ENCODE measurements at regions not wholly inside any gene's neighbourhood (a gene's known extent, or its start where the extent isn't known, plus 50 kb on each side); places are given as distances from the start of the nearest gene placed in this dataset.

- no peak for TF ChIP-seq EZH2phosphoT487 (IDR thresholded peaks at IDR 0.05; ENCODE audit: borderline replicate concordance, low read depth, low read length)
- TF ChIP-seq CTCF (conservative IDR thresholded peaks at IDR 0.05; ENCODE audit: low read length), result no peak
- Histone ChIP-seq H3K9me2 (ENCODE audit: insufficient read depth, low read length) (no peaks in the 10 kb centered on the region), H3K36me3 (ENCODE audit: insufficient read depth, low read length) (no peaks in the 10 kb centered on the region), H3K27ac (ENCODE audit: low read depth, low read length, poor library complexity, severe bottlenecking) (no peak overlapping the region), H3K79me2 (ENCODE audit: insufficient read depth, low read depth, low read length) (no peaks in the 10 kb centered on the region), H2AFZ (ENCODE audit: low read length) (no peak overlapping the region), H3K4me2 (ENCODE audit: low read length) (no peak overlapping the region), H4K20me1 (ENCODE audit: insufficient read depth, low read length) (no peaks in the 10 kb centered on the region), H3K9me3 (ENCODE audit: low read length) (no peaks in the 10 kb centered on the region), H3K4me3 (ENCODE audit: low read depth, low read length, poor library complexity, severe bottlenecking) (no peak overlapping the region), H3K4me1 (ENCODE audit: insufficient read depth, low read length, poor library complexity, severe bottlenecking) (no peaks in the 10 kb centered on the region)
- DNase-seq (ENCODE audit: low spot score), result no peak
- ChIA-PET POLR2A (interaction anchor here (0.6 kb wide), 1 partner anchor 1179 kb away, joined by 3 read pairs; no protein-coding TSS in a partner anchor), CTCF (ENCODE audit: unreplicated experiment) (no interaction called here)
- intact Hi-C loops (cut with micrococcal nuclease; ENCODE audit: unreplicated experiment), result no loop called here
- BruUV-seq (replicated peaks), result no TSS peak
Observed at GRCh38 chr3:24725514-24726255, 231.0 kb upstream of the THRB start.

- CTCF ChIA-PET (ENCODE audit: unreplicated experiment), result no interaction called here
Observed at GRCh38 chr3:24726423-24726822, 231.8 kb upstream of the THRB start.

More at GRCh38 chr3:24726423-24726822, 231.8 kb upstream of the THRB start:
- H2AFZ ChIP-seq (ENCODE audit: low read length), result no peak overlapping the region
- no peaks in the 10 kb centered on the region for H3K9me2 ChIP-seq (ENCODE audit: insufficient read depth, low read length)
- no peaks in the 10 kb centered on the region for H3K79me2 ChIP-seq (ENCODE audit: insufficient read depth, low read depth, low read length)
- H4K20me1 ChIP-seq (ENCODE audit: insufficient read depth, low read length), result no peaks in the 10 kb centered on the region
- H3K4me2 ChIP-seq (ENCODE audit: low read length), result no peak overlapping the region
- H3K36me3 ChIP-seq (ENCODE audit: insufficient read depth, low read length), result no peaks in the 10 kb centered on the region
- no peak overlapping the region for H3K4me3 ChIP-seq (ENCODE audit: low read depth, low read length, poor library complexity, severe bottlenecking)
- TF ChIP-seq CTCF (conservative IDR thresholded peaks at IDR 0.05; ENCODE audit: low read length), result 0 out of 2 replicates have a peak, but pooled peaks have one; percentile 26
- TF ChIP-seq EZH2phosphoT487 (IDR thresholded peaks at IDR 0.05; ENCODE audit: borderline replicate concordance, low read depth, low read length), result no peak
- no TSS peak for BruUV-seq (replicated peaks)
- H3K9me3 ChIP-seq (ENCODE audit: low read length), result no peaks in the 10 kb centered on the region
- H3K4me1 ChIP-seq (ENCODE audit: insufficient read depth, low read length, poor library complexity, severe bottlenecking), result no peaks in the 10 kb centered on the region
- intact Hi-C loops (cut with micrococcal nuclease; ENCODE audit: unreplicated experiment), result no loop called here
- no peak overlapping the region for H3K27ac ChIP-seq (ENCODE audit: low read depth, low read length, poor library complexity, severe bottlenecking)
- DNase-seq (ENCODE audit: low spot score), result no peak
- POLR2A ChIA-PET, result no interaction called here

Measured in OCI-LY7 (cell line).